GM13976 (cell line): ENCODE measurements at regions not wholly inside any gene's neighbourhood (a gene's known extent, or its start where the extent isn't known, plus 50 kb on each side); places are given as distances from the start of the nearest gene placed in this dataset.
"Not testable (repeated sequence)": the region's sequence is repeated elsewhere in the genome, so short reads cannot be mapped to it uniquely, and the experiment has no call there.

ENCODE experiments used
- DNase-seq: peaks from one replicate; pipeline ENCODE4 v3.0.0; 2012; ENCODE audit warnings: low spot score
- in situ Hi-C: fragments of 300-500 bp; cut with MboI; formaldehyde crosslinking; loops from one replicate; pipeline ENCODE4 v1.12.0; 2022; ENCODE audit warnings: low sequenced_read_pairs, mixed read lengths, inconsistent platforms; ENCODE audit not compliant: unreplicated experiment
- TF ChIP-seq, protein P1 (sequence below): IDR thresholded peaks from 2 replicates; pipeline ENCODE4 v1.5.1; 2012; ENCODE audit warnings: borderline replicate concordance, mild to moderate bottlenecking; ENCODE audit not compliant: insufficient read depth; ENCODE audit errors: extremely low read depth, missing control alignments, control extremely low read depth

DNA sequence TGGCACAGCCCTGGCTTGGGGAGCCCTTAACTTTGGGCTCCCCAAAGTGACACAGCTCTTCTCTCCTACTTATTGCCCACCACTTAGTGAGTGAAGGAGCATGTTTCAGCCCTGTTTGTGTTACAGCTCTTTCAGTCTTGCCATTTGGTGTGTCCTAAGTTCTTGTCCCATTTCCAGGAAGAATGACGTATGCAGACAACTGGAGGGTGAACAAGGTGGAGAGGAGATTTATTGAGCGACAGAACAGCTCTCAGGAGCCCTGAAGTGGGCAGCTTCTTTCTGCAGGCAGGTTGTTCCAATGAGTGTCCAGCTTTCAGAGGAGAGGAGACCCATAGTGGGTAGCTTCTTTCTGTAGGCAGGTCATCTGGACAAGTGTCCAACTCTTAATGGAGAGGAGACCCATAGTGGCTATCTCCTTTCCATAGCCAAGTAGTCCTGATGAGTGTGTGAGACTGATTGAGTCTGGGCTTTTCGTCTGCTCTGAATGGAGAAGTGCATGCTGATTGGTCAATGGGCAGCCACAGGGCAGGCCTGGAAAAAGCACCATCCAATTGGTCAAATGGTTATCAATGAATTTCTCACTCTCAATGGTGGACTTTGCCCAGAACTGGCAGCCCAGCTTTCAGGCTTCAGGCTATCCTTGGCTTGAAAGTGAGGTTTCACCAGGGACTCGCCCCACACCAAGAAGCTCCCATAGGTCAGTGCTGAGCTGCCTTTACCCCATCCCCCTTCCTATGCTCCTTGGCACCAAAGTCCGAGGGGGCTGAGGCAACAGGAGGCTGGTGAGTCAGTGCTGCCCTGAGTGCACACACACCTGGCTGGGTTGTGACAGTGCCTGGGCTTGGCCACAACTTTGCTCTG is 688.2 kb downstream of the NYAP2 start:
- TF ChIP-seq, protein P1, sequence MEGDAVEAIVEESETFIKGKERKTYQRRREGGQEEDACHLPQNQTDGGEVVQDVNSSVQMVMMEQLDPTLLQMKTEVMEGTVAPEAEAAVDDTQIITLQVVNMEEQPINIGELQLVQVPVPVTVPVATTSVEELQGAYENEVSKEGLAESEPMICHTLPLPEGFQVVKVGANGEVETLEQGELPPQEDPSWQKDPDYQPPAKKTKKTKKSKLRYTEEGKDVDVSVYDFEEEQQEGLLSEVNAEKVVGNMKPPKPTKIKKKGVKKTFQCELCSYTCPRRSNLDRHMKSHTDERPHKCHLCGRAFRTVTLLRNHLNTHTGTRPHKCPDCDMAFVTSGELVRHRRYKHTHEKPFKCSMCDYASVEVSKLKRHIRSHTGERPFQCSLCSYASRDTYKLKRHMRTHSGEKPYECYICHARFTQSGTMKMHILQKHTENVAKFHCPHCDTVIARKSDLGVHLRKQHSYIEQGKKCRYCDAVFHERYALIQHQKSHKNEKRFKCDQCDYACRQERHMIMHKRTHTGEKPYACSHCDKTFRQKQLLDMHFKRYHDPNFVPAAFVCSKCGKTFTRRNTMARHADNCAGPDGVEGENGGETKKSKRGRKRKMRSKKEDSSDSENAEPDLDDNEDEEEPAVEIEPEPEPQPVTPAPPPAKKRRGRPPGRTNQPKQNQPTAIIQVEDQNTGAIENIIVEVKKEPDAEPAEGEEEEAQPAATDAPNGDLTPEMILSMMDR: no peak
- DNase-seq: no peak
- in situ Hi-C loops: no loop called here

DNA sequence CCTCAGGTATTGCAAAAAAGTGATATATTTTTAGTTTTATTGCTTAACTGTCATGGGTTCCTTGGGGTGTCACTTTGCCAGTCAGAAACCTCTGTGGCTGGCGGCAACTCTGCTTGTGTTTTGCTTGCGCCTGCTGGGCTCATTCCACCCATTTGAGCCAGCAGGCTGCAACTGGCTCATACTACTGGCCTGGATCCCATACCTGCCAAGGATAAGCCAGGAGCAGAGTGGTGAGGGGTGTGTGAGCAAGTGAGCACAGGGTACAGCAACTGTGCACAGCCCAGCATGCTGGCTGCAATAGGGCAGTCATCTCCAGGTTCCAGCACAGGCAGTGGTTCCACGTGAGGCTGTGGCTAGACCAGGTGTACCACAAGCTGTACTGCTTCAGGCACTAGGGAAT is 687.5 kb downstream of the NYAP2 start:
- in situ Hi-C loops: no loop called here
- TF ChIP-seq, protein P1: no peak
- no peak for DNase-seq

DNA sequence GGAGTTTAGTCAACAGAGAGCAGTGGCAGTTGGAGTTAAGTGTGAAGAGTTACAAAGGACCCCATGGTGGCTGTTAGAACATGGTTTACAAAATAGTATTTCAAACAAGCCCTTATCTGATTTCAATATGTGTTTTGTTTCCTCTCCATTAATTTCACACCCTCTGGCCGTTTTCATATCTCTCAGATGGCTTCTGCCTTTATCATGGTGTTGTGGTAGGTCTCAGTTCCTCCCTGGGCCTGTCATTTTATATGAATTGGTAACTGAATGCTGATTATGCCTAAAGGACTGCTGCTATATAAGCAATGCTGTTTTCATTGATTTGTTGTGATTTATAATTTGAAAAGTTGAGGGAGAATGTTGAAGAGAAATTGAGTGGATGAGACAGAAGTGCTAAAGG is 686.7 kb downstream of the NYAP2 start:
- in situ Hi-C loops: no loop called here
- DNase-seq: no peak
- TF ChIP-seq, protein P1: no peak

DNA sequence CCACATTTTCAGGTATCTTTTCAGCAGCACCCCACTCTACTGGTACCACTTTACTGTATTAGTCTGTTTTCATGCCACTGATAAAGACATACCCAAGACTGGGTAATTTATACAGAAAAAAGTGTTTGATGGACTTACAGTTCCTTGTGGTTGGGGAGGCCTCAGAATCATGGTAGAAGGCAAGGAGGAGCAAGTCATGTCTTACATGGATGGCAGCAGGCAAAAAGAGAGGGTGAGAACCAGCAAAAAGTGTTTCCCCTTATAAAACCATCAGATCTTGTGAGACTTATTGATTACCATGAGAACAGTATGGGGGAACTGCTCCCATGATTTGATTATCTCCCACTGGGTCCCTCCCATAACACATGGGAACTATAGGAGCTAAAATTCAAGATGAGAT is 685.9 kb downstream of the NYAP2 start:
- in situ Hi-C loops, DNase-seq: not testable (repeated sequence)

DNA sequence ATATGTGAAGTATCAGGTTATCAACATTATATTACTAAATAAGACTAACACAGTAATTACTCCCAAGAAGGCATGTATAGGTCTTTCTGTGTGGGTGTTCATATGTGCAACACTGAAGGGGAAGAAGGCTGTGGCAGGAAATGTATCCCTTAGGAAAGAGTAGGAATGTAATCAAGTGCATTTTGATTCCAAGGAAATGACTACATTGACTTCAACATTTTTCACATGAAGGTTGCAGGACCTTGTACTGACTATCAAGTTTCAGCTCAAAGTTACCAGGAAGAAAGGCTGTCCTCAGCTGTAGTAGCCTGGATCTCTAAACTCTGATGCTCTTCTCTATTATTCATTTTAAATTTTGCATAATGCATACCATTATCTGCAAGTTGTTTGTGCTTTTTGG is 680.8 kb downstream of the NYAP2 start:
- in situ Hi-C loops: no loop called here
- DNase-seq: no peak
- TF ChIP-seq, protein P1: no peak

DNA sequence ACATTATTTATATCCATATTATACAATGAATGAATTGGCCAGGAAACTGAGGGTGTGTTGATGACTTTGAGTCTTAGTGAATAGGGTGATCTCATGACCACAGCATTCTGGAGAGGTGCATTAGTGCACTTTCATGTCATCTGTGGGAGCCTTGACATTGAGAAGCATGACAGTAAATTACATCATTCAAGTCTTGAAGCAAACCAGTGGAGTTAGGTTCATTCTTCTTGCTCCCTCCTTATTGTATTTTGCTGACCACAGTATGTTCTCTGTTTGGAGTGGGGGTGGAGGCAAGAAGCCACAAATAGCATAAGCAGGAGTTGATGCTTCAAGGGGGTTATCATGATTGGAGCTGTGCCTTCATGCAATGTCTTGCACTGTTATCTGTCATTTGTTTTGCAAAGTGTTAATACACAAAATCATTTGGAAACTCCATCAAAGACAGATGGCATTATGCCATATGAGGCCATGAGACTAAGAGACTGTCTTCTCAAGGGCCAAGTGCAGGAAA is 680.2 kb downstream of the NYAP2 start:
- in situ Hi-C loops: no loop called here
- TF ChIP-seq, protein P1: no peak
- no peak for DNase-seq

DNA sequence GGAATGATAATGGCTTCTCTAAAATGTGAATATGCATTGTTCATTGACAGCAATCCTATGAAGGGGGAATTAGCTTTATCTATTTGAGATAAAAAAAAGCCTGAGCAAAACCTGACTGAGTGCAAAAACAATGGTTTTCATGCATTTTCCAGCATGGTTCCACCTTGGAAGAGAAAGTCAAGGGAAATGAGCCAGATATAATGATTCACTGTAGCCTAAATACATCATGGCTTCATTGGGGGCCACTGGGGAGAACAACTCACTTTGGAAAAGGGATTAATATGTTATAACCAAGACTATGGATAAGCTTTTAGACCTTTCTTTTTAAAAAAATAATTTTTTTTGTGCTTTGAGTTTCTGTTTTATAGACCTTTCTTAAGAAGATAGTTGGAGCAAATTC is 679.7 kb downstream of the NYAP2 start:
- in situ Hi-C loops: no loop called here
- TF ChIP-seq, protein P1: no peak
- no peak for DNase-seq
